NCI-H526 treated with DMSO at 0.1 percent for 48 hours (cell line): ENCODE measurements at regions not wholly inside any gene's neighbourhood (a gene's known extent, or its start where the extent isn't known, plus 50 kb on each side); places are given as distances from the start of the nearest gene placed in this dataset.

Experiments
- DNase-seq: peaks from one replicate; lab custom pipeline; 2025; lab: John Stamatoyannopoulos, UW

DNA sequence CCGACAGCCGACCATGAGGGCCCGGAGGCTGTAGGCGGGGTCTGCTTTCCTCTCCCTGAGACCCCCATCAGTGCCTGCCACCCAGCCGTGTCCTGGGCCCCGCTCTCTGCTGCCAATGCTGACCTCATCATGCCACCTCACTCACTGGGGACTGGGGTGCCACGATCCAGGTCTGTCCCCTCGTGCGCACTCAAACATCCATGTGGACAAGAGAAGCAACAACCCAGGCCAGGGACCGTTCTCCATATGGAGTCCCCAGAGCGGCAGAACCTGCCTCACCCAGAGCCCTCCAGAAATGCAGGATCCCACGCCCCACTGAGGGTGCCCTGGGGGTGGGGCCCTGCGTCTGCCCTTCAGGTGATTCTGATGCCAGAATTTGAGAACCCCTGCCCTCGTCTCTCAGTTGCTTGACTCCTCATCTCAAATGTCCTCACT lies 210.0 kb upstream of the PPP2R2D start:
- no peak for DNase-seq

DNA sequence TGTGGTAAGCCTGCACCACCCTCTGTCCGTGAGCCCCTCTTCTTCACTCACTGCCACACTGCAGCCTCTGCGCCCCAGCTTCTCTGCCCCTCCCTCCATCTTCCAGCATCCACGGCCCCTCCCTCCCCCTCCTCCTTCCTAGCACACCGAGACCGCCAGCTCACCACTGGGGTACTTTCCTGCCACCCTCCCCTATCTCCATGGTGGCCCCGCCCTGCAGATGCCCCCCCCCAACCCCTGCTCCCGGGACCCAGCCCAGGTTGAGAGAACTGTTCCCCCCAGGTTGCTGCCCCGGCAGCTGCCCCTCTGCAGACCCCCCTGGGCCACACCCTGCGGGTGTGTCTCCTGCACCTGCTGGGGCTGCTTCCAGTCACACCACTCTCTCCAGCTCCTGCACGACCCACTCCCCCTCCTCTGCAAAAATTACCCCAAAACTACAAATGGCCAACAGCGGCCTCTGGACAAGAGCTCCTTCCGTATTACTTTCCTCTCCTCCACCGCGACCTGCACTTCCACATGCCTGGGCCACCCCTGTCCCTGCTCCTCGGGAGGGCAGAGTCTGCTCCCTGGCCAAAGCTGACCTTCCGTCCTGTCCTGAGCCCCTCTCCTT lies 209.2 kb upstream of the PPP2R2D start:
- no peak for DNase-seq

DNA sequence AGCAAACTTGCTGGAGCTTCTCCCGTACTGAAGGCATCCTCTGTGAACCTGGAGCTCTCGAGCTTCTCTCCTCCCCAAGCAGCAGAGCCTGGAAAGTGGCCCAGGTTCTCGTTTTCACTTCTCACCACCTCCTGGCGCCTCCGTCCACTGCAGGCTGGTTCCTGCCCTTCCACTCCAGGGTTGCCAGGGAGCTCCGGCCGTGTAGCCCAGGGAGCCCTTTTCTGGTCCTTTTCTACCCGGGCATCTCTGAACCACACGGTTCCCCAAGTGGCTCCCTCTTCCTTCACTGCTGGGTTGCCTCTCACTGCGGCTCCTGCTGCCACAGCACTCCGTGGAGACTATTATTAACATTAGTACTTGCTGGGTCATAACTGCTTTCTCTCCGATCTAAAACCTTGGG lies 208.6 kb upstream of the PPP2R2D start:
- DNase-seq: no peak

DNA sequence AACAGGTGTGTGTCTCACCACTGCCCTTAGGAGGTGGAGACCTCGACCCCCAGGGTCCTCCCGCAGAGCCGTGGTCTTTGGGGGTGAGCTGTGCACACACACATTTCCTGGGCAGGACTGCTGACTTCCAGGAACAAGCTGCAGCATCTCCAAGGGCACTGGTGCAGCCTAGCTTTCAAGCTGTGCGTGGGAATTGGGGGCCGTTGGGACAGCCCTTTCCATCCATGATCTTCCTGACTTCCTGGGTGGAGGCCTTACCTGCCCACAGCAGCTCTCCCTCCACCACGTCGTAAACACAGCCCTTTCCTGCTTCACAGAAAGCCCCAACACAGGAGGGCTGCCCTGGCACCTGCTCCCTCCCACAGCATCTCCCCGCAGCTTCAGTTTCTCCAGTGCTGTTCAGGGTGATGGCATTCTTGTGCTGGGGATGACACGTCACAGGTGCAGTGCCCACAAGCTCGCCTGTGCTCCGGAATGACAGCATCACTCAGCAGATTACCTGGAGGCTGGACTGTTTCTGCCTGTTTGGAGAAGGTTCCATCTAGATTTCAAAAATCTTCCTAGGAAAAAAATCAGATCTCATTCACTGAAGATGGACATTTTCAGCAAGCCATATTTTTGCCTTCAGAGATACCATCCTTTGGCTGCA lies 208.0 kb upstream of the PPP2R2D start:
- DNase-seq: no peak

DNA sequence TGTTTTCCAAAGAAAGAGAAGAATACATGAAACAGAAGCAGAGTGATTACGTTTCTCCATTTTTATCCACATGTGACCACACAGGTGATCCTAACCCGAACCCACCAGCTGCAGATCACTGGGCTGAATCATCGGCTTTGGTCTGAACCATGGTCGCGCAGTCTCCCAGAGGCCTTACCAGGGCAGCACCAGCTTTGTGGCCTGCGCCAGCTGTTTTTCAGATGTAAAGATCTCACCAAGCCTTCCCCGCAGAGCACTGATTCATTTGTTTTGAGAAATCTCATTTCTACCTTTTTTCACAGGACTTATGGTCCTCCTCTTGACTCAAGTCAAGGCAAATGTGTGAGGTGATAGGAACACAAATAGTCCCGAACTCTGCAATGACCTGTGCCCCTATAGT lies 207.0 kb upstream of the PPP2R2D start:
- DNase-seq: no peak

DNA sequence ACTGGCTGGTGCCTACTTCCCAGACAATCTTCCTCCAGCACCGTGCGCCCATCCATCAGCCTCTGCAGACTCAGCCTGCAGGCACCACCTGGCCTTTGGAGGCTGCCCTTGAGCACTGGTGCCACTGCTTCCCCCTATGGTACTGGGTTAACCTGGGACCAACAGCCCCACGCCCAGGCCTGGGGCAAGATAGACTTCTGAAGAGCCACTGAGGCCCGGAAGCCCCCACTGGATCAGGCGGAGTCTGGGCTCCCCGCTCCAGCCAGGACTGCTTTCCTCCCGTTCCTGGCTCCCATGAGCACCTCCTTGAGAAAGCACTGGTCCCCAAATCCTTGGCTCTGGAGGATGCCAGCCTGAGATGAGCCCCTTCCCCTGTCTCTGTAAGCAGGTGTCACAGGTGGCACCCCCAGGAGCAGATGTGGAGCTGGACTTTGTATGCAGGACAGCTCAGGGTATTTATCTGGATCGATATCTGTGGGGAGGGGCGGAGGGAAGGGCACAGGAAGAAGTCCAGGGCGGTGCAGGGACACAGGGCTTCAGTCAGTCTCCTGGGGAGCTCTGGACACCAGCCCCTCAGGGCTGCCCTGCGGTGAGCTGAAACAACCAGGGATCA lies 206.5 kb upstream of the PPP2R2D start:
- DNase-seq: no peak

- DNase-seq: no peak
Measured at GRCh38 chr10:131694781-131695495, 205.9 kb upstream of the PPP2R2D start.

DNA sequence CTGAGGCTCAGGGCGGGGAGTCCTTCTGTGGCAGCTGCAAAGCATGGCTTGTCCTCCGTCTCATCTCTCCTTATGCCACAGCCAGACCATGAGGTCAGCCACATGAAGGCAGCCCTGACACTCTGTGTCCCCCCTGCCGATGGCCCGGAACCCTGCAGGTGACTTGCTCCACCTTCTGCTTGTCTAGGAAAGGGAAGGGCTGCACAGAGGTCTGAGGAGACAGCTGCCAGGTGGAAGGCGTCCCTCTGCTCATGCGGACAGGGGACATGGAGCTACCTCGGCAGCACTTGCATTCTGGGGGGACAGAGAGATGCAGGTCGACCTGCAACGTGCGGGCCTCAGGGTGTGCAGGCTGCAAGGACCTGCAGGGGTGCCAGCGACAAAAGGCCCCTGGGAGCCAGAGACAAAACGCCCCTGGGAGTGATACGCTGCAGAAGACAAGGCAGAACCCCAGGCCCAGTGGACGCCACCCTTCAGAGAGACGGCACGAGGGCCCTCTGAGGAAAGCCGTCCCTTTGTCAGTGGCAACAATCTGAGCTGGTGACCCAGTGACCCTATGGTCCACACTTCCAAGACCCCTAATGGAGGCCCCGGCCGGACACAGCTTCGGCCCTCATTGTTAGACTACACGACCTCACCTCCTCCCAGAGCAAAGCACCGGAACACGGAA lies 205.2 kb upstream of the PPP2R2D start:
- no peak for DNase-seq

GRCh38 chr10:131697476-131698128 lies 203.2 kb upstream of the PPP2R2D start:
- peak; percentile 36 for DNase-seq

GRCh38 chr10:131698232-131698631 lies 202.6 kb upstream of the PPP2R2D start:
- DNase-seq: no peak

DNA sequence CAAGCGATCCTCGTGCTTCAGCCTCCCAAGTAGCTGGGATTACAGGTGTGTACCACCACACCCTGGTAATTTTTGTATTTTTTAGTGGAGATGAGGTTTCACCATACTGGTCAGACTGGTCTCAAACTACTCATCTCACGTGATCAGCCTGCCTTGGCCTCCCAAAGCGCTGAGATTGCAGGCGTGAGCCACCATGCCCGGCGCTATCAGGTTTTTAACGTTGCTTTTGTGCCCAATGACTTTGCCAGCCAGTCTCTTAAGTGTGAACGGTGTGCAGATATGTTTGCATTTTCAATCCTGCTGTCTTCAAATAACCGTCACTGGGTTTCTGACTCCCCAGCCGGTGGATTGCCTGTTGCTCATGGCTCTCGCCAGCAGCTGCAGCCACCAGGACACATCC lies 201.8 kb upstream of the PPP2R2D start:
- DNase-seq: no peak

- no peak for DNase-seq
Measured at GRCh38 chr10:131700032-131700431, 200.8 kb upstream of the PPP2R2D start.

GRCh38 chr10:131700506-131700905 lies 200.3 kb upstream of the PPP2R2D start:
- DNase-seq: no peak

DNA sequence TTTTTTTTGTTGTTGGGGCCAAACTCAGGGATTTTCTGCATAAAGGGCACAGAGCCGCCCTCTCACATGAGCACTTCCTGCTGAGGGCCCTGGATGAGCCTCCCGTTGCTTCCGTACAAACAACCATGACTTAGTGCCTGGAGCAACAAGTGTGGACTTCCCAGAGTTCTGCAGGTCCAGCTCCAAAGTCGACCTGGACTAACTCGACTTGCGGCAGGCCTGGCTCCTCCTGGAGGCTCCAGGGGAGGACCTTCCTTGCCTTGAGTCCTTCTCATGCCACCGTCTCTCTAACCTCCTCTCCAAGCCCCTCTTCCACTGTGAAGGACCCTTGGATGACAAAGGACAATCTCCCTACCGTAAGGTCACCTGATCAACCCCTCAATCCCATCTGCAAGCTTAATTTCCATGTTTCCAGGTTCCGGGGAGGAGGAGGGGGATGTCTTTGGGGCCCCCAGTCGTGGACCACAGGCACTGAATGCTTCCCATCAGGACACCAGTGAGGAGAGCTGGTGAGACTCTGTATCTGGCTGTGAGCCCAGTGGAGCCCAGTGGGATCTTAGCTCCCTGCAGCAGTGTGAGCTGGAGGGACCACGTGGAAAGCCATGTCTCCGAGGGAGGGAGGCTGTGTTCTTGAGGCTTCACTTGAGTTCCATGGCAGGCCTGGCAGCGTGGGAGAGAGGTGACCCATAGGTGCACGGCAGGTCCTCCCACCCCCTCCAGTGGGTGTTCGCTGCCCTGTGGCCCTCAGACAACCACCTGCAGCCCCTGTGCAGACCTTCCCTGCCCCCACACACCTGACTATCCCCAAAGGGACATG lies 199.5 kb upstream of the PPP2R2D start:
- DNase-seq: no peak

GRCh38 chr10:131702531-131703356 lies 198.1 kb upstream of the PPP2R2D start:
- no peak for DNase-seq

DNA sequence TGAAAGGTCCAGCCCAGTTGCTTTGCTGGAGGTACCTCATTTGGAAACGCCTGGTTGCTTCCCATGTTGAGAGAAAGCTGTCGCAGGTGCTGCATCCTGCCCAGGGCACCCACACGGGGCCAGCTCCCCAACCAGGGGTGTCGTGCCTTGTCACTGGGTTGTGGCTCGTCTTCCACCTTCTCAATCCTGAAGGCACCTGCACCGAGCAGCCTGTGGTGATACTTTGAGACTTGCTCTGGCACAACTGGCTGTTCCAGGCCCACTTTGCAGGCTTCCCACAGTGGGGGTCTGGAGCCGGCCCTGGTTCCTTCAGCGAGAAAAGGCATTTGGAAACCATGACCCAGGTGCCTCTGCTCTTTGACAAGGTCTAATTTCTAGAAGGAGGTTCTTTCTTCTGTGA lies 197.3 kb upstream of the PPP2R2D start:
- DNase-seq: no peak

- no peak for DNase-seq
Measured at GRCh38 chr10:131703941-131704340, 196.9 kb upstream of the PPP2R2D start.

GRCh38 chr10:131706476-131706875 lies 194.3 kb upstream of the PPP2R2D start:
- no peak for DNase-seq

DNA sequence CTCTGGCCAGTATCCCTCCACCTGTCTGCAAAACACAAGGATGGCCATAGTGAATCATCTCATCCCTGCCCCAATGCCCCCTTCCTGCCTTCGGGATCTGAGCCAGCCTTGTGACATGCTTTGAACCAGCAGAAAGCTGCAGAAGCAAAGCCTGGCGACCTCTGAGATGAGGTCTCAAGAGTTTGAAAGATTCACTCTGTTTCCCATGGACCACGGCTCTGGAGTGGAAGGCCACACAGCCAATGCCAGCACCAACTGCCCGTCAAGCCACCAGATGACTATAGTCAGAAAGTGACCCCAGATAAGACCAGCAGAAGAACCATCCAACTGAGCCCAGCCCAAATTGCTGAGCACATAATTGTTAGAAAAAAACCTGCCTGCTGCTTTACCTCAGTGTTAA lies 193.9 kb upstream of the PPP2R2D start:
- no peak for DNase-seq

- DNase-seq: no peak
Measured at GRCh38 chr10:131708225-131708880, 192.5 kb upstream of the PPP2R2D start.
